Embryonic facial prominence (tissue), 1 donor: ENCODE measurements at regions not wholly inside any gene's neighbourhood (a gene's known extent, or its start where the extent isn't known, plus 50 kb on each side); places are given as distances from the start of the nearest gene placed in this dataset.

Source experiments
- DNase-seq: peaks from one replicate; pipeline ENCODE4 v3.0.0-alpha.2; 2016; ENCODE audit errors: extremely low spot score

DNA sequence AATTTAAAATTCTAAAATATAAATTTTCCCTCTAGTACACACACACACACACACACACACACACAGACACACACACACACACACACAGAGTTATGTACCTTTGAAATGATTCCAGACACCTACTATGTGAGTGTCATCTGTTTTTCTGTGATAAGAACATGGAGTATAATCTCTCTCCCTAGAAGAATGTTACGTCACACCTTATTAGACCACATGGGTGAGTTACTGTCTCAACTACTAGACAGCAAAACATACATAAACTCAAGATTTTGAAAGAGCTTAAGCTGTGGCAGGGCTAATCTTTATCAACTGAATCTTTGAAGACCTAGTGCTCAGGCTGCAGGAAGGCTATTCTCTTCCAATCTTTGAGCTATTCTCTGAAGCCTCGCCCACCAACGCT is 385.9 kb upstream of the BCHE start:
- no peak for DNase-seq

- DNase-seq, result no peak
These were observed 374.2 kb upstream of the BCHE start for GRCh38 chr3:166211451-166211850.

GRCh38 chr3:166209701-166210100 is 372.5 kb upstream of the BCHE start:
- no peak for DNase-seq

- DNase-seq, result no peak
These were observed 367.9 kb upstream of the BCHE start for GRCh38 chr3:166205158-166205557.

- DNase-seq, result no peak
These were observed 364.3 kb upstream of the BCHE start for GRCh38 chr3:166201476-166201875.

- no peak for DNase-seq
These were observed 362.3 kb upstream of the BCHE start for GRCh38 chr3:166199491-166199890.

DNA sequence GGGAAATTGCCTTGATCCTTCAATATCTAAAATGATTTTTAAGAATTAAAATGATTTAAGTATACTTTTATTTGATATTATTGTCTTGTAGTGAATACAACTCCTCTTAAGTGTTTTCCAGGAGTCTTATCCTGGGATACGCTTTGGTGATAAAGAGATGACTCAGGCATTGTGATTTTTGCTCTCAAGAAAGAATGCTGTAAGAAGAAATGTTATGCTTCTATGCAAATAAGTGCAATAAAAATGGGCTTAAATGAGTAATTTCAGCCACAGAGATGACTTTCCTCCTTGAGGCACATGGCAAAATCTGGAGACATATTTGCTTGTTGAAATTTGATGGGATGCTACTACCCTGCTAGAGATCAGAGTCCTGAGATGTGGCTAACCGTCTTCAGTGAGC is 358.6 kb upstream of the BCHE start:
- no peak for DNase-seq

DNA sequence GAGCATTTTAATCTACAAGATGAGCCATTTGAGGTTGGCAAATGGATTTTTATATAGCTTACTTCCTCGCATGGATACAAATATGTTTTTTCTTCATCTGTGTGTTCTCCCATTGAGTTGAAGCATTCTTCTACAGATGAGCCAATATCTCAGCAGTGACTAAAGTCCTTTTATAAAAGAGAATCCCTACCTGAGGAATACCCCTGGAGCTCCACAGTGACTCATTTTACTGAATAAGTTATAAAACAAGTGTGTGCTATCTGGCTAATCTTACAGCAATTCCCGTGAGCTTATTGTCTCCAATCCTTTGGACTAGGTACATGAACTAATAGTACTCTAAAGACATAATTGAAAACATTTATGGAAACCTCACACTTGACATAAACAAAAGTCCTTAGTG is 354.2 kb upstream of the BCHE start:
- DNase-seq, result no peak

DNA sequence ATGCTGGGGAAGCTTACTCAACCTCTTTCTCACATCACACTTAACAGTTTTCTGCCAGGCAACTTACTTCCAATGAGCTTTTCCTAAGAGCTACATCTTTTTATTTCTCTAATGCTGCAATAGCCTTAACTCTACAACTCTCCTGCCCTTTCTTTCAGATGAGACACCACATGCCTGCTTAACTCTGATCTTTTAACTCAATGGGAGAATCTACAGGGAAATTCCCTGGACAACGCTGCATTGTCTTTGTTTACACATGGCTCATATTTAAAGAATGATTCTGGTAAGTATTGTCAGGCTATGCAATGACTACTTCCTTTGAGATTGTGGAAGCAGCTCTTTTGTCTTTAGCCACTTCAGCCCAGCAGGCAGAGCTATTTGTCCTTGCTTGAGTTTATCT is 353.1 kb upstream of the BCHE start:
- DNase-seq, result no peak

DNA sequence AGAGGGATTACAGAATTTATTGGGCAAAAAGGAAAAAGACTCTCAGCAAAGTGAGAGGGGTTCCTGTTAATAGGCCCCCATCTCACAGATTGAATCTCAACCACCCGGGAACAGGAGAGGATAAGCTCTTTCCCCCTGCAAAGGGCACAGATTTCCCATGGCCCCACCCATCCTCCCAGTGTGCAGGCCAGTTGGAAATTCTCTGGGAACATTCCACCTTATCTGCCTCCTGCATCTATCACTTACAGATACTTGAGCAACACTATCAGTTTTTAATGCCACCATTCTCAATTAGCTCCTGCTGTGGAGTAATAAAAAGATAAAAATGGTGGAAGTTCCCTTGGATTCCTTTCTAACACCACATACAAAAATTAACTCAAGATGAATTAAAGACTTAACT is 350.0 kb upstream of the BCHE start:
- no peak for DNase-seq

DNA sequence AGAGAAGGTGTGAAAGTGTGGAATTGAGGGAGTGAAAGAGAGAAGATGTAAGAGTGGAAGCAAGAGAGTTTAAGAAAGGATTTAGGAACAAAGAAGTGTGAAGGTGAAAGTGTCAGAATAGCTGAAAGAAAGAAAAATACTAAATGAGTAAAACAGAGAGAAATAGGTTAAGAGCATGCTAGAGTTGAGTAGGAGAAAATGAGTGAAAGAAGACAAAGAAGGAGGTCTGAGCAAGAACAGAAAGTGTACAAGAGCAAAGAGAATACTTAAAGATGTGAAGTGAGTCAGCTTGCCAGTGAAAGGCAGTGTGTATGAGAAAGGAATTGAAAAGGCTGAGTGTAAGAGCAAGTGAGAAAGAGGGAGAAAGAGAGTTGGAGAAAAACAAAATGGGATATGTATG is 348.8 kb upstream of the BCHE start:
- no peak for DNase-seq

DNA sequence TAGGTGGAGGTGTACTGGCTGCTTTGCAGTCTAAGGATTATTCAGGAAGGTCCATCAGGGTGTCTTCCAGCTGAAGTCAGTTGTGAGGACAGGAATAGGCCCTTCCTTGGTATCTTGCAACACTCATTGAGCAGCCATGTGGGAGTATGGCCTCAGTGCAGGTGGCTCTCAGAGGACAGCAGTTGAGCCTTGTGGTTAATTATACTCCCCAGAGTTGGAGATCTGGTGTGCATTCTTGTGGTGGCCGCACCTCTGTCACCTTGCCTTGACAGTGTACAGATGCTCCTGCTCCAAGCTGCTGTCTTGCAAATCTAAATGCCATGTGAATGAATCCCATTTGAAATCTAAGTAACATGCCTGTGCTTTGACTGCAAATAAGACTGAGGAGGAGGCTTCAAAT is 339.9 kb upstream of the BCHE start:
- no peak for DNase-seq

- DNase-seq, result no peak
These were observed 334.5 kb upstream of the BCHE start for GRCh38 chr3:166171695-166172094.

DNA sequence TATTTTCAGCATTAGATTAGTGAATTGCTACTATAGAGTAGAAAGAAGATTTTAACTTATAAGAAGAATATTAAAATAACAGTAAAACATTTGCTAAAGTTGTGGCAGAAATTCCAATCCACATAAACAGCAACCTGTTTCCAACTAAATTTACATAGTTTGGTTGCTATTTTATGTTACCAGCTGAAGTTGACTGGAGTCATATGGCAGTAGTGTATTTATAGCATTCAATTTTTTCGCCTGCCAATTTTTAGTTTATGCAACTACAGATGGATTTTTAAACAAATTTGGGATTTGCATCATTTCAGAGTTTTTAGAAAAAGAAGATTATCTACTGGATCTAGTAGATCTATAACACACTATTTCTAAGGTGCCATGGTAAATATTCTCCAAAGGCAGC is 332.5 kb upstream of the BCHE start:
- no peak for DNase-seq

DNA sequence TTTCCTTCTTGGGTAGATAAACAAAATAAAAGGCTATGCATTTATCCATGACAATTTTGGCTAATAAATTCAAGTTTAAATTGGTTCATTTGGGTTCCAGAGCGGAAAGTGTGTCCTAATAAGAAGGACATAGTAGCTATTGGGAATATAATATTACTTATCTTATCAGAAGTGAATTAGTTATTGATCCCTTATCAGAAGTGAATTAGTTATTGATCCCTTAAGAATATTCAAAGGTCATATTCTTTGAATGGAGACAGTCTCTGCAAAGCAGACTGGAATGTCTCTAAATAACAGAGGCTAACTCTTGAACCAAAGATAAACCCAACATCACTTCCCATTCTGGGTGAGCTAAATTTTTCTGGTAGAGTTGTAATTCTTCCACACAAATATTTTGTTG is 290.7 kb upstream of the BCHE start:
- no peak for DNase-seq

- no peak for DNase-seq
These were observed 288.0 kb upstream of the BCHE start for GRCh38 chr3:166125179-166125578.

GRCh38 chr3:166123576-166123975 is 286.4 kb upstream of the BCHE start:
- DNase-seq, result no peak

- DNase-seq, result no peak
These were observed 285.9 kb upstream of the BCHE start for GRCh38 chr3:166123088-166123487.

GRCh38 chr3:166118049-166118448 is 280.8 kb upstream of the BCHE start:
- DNase-seq, result no peak

DNA sequence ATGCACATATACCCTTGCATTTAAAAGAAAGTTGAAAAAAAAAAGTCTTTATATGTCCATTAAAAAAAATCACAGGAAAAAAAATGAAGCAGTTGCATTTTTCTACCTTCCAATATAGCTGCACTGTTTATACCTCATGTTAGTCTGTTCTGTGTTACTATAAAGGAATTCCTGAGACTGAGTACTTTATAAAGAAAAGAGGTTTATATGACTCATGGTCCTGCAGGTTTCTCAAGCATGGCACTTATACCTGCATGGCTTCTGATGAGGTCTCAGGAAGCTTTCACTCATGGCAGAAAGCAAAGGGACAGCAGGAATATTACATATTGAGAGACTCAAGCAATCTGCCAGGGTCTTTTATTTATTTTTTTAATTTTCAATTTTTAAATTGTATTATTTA is 277.2 kb upstream of the BCHE start:
- DNase-seq, result no peak

DNA sequence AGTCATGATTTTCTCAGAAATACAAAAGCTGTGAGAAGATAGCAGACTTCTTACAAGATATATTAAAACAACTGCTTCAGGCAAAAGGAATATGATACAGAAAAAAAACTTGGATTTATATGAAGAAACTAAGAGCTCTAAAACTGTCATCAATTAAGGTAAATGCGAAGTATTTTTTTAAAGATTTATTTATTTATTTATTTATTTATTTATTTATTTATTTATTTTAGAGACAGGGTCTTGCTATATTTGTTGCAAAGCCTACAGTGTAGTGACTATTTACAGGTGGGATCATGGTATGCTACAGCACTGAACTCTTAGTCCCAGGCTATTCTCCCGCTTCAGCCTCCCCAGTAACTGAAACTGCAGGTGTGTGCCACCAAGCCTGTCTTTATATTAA is 274.3 kb upstream of the BCHE start:
- no peak for DNase-seq

DNA sequence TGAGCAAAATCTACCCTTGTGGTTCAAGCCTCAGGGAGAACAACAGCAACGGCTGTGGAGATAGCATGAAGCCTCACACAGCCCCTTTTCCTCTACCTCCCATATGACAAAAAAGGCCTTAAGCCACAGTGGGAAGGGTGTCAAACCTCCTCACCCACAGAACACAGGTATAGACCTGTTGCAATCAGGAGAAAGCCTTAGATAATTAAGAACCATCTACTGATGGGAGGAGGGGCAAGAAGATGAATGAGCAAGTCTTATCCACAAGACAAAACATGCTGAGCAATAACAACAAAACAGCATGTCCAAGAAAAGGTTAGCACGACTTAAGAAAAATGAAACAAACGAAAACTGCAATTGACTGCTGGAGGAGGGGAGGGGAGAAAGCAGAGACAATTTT is 272.9 kb upstream of the BCHE start:
- DNase-seq, result no peak

DNA sequence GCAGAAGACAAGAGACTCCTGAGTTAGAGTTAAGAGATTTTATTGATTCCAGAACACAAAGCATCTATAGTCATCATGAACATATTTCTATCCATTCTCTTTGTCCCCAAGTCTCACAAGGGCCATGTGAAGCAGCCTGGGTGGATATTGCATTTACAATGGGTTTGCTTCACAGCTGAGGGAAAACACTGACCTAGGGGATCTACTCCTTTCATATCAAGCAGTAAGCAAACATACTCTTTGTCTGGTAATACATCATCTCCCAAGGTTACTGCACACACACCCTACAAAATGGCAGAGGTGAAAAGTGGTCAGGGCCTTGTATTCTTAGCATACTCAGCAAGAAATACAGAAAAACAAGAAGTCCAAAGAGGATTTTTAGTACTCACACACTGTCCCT is 267.7 kb upstream of the BCHE start:
- no peak for DNase-seq

GRCh38 chr3:166100730-166101129 is 263.5 kb upstream of the BCHE start:
- no peak for DNase-seq

DNA sequence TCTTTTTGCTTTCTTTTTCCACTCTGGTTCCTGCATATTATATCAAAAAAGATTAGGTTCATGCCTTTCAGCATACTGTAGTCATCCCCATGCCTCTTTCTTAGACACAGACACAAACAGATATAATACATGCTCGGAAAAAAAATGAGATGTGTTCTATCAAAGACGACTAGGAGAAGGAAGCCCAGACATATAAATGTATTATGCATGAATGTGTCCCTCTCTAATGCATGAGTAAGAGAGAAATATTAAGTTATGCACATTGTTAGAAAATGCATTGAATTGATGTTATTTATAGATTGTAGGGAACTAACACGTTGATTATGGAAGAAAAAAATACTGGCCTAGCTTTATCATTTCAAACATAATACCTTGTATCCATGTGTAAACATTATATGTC is 252.4 kb upstream of the BCHE start:
- DNase-seq, result no peak
